ENCODE measurements at regions not wholly inside any gene's neighbourhood (a gene's known extent, or its start where the extent isn't known, plus 50 kb on each side); places are given as distances from the start of the nearest gene placed in this dataset.

DNA sequence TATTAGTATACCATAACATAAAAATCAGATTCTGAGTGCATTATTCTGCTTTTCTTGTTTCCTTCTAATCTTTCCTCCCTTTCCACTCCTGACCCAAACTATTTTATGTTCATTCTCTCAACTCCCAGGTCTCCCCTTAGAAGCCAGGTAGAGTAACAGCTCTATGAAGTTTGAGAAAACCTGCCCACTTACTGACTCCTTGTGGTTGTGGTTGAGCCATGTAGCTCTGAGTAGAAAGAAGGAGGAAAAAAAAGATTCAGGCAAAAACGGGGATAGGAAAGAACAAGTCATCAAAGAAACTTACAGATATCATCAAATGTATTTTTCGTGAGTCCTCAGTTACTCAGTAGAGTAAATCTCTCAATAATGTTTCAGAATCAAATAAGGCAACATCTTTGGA is 216.7 kb downstream of the PMP22 start:
- DNase-seq (ENCODE audit: low spot score): no peak

DNA sequence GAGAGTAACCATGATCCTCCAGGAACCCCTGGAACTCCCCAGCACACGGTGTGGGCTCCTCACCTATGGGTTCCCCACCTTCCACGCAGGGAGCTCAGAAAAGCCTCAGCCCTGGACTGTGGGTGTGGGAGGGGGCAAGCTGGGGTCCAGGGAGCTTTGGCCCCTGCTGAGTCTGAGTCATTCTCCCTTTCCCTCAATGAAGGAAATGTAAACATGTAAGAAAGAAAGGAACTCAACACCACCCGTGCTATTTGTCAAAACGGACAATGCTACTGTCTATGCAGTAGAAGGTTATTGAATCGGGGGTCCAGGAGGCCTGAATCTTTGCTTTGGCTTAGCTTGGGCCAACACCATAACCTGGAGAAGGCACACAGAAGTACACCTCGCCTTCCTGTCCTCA is 222.8 kb downstream of the PMP22 start:
- no peaks in the 10 kb centered on the region for H3K4me1 ChIP-seq
- H3K27me3 ChIP-seq: no peaks in the 10 kb centered on the region
- no peaks in the 10 kb centered on the region for H3K9me3 ChIP-seq
- H3K36me3 ChIP-seq: no peaks in the 10 kb centered on the region
- H3K4me3 ChIP-seq: no peak overlapping the region
- no peak for DNase-seq (ENCODE audit: low spot score)
- H3K27ac ChIP-seq: no peak overlapping the region
- TF ChIP-seq, protein P1, sequence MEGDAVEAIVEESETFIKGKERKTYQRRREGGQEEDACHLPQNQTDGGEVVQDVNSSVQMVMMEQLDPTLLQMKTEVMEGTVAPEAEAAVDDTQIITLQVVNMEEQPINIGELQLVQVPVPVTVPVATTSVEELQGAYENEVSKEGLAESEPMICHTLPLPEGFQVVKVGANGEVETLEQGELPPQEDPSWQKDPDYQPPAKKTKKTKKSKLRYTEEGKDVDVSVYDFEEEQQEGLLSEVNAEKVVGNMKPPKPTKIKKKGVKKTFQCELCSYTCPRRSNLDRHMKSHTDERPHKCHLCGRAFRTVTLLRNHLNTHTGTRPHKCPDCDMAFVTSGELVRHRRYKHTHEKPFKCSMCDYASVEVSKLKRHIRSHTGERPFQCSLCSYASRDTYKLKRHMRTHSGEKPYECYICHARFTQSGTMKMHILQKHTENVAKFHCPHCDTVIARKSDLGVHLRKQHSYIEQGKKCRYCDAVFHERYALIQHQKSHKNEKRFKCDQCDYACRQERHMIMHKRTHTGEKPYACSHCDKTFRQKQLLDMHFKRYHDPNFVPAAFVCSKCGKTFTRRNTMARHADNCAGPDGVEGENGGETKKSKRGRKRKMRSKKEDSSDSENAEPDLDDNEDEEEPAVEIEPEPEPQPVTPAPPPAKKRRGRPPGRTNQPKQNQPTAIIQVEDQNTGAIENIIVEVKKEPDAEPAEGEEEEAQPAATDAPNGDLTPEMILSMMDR (IDR thresholded peaks at IDR 0.05): no peak

More for the DNA sequence above, 216.7 kb downstream of the PMP22 start:
- H3K36me3 ChIP-seq: no peaks in the 10 kb centered on the region
- no peak overlapping the region for H3K27ac ChIP-seq
- TF ChIP-seq, protein P1 (IDR thresholded peaks at IDR 0.05): no peak
- H3K9me3 ChIP-seq: no peaks in the 10 kb centered on the region
- no peak overlapping the region for H3K4me3 ChIP-seq
- no peaks in the 10 kb centered on the region for H3K4me1 ChIP-seq
- no peaks in the 10 kb centered on the region for H3K27me3 ChIP-seq

DNA sequence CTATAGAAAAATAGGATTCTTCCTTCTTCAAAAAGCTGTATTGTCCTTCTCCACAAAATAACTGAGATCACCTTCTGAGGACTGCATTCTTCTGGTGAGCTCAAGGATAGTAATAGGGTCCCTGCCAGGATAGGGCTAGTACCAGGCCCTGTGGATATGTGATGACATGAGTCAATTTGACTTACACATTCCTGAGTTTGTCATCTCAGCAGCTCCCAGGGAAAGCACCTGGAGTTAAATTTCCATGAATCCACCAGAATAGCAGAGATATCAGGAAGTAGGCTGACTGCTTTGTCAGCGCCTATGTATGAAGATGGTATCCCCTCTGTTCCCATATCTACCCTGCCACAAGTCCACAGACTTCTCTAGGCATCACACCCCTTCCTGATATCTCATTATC is 225.8 kb downstream of the PMP22 start:
- H3K4me3 ChIP-seq: no peak overlapping the region
- H3K36me3 ChIP-seq: no peaks in the 10 kb centered on the region
- no peaks in the 10 kb centered on the region for H3K4me1 ChIP-seq
- no peaks in the 10 kb centered on the region for H3K27me3 ChIP-seq
- TF ChIP-seq, protein P1 (IDR thresholded peaks at IDR 0.05): no peak
- no peak overlapping the region for H3K27ac ChIP-seq
- no peak for DNase-seq (ENCODE audit: low spot score)
- H3K9me3 ChIP-seq: no peaks in the 10 kb centered on the region

DNA sequence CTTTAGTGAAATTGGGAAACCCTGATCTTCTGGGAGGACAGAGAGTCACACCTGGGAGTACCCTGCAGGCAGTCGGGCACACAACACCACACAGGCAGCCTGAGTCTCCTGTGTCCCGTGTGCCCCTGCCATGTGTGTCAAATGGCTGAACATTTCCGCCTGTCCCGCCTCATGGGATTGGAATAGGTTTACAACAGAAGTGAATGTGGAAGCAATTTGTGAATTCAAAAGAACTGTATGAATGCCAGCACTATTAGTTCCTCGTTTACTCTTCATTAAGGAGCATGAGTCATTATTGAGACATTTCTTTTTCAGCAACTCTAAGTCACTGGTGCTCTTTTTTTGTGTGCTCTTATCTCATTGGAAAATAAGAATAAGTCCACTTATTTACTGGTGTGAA is 226.5 kb downstream of the PMP22 start:
- no peaks in the 10 kb centered on the region for H3K4me1 ChIP-seq
- DNase-seq (ENCODE audit: low spot score): no peak
- H3K27ac ChIP-seq: no peak overlapping the region

DNA sequence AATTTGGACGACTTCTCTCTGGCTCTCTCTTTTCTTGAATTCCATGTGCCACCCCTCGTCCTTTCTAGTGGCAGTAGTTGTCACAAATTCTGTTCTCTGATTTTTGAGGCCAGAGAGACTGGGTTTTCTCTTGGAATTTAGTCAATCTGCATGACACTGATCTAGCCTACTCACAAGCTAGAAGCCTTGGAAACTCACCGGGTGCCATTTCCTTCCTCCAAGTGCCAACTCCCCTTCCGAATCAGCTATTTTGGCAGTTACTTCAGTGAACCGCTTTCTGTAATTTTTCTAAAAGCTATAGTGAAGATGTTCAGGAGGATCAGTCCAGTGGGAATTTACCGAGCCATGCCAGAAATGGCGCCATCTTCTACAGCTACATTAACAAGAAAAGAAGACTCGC is 228.9 kb downstream of the PMP22 start:
- no peaks in the 10 kb centered on the region for H3K27me3 ChIP-seq
- no peaks in the 10 kb centered on the region for H3K9me3 ChIP-seq
- H3K4me1 ChIP-seq: no peaks in the 10 kb centered on the region
- H3K27ac ChIP-seq: no peak overlapping the region
- TF ChIP-seq, protein P1 (IDR thresholded peaks at IDR 0.05): no peak
- H3K36me3 ChIP-seq: no peaks in the 10 kb centered on the region
- DNase-seq (ENCODE audit: low spot score): no peak
- H3K4me3 ChIP-seq: no peak overlapping the region

More for the DNA sequence above, 226.5 kb downstream of the PMP22 start:
- TF ChIP-seq, protein P1 (IDR thresholded peaks at IDR 0.05): no peak
- no peaks in the 10 kb centered on the region for H3K27me3 ChIP-seq
- H3K4me3 ChIP-seq: no peak overlapping the region
- no peaks in the 10 kb centered on the region for H3K36me3 ChIP-seq
- no peaks in the 10 kb centered on the region for H3K9me3 ChIP-seq

DNA sequence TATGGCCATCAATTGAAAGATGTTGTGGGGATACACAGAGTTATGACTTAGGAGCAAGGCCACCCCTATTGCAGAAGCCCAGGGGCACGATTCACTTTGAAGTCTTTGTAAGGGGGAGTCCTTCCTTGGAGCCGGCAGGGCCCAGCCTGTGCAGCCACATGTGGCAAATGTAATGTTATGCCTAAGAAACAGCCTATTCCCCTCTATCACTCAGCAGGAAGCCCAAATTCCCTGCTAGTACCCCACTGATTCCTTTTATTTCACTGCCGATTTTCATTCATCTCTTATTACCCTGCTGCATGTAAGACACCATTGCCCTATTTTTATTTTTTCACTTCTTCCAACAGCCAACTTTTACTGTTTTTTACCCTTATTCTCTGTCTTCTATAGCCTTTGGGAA is 233.2 kb downstream of the PMP22 start:
- no peaks in the 10 kb centered on the region for H3K4me1 ChIP-seq
- TF ChIP-seq, protein P1 (IDR thresholded peaks at IDR 0.05): no peak
- no peaks in the 10 kb centered on the region for H3K36me3 ChIP-seq
- no peak overlapping the region for H3K27ac ChIP-seq
- no peaks in the 10 kb centered on the region for H3K27me3 ChIP-seq
- DNase-seq (ENCODE audit: low spot score): no peak
- no peak overlapping the region for H3K4me3 ChIP-seq
- no peaks in the 10 kb centered on the region for H3K9me3 ChIP-seq
